H9 (cell line): ENCODE measurements at regions not wholly inside any gene's neighbourhood (a gene's known extent, or its start where the extent isn't known, plus 50 kb on each side); places are given as distances from the start of the nearest gene placed in this dataset.

Experiments
- DNase-seq: peaks from one replicate; pipeline ENCODE4 v3.0.0-alpha.2; 2017
- H2AFZ ChIP-seq: one replicate; pipeline ENCODE4 v1.6.1; 2013; ENCODE audit warnings: mild to moderate bottlenecking, low read length, control low read depth, moderate library complexity
- H2AK5ac ChIP-seq: 2 replicates; pipeline ENCODE4 v1.6.1; 2013; ENCODE audit warnings: low read length, control low read depth, mixed read lengths; ENCODE audit not compliant: insufficient read length
- H2BK120ac ChIP-seq: one replicate; pipeline ENCODE4 v1.6.1; 2013; ENCODE audit warnings: low read depth, mild to moderate bottlenecking, low read length, control low read depth, inconsistent platforms; ENCODE audit not compliant: poor library complexity, severe bottlenecking
- H2BK12ac ChIP-seq: 2 replicates; pipeline ENCODE4 v1.6.1; 2013; ENCODE audit warnings: low read length, control low read depth, mixed read lengths, low read depth; ENCODE audit not compliant: insufficient read length
- H2BK15ac ChIP-seq: 2 replicates; pipeline ENCODE4 v1.6.1; 2013; ENCODE audit warnings: low read depth, low read length, control low read depth
- H2BK20ac ChIP-seq: one replicate; pipeline ENCODE4 v1.6.1; 2013; ENCODE audit warnings: low read depth, mild to moderate bottlenecking, low read length, control low read depth, inconsistent platforms; ENCODE audit not compliant: poor library complexity, severe bottlenecking
- H2BK5ac ChIP-seq: 2 replicates; pipeline ENCODE4 v1.6.1; 2013; ENCODE audit warnings: low read length, control low read depth, mixed read lengths; ENCODE audit not compliant: insufficient read length
- H3K14ac ChIP-seq: 2 replicates; pipeline ENCODE4 v1.6.1; 2013; ENCODE audit warnings: low read length, control low read depth; ENCODE audit not compliant: insufficient read depth
- H3K18ac ChIP-seq: 2 replicates; pipeline ENCODE4 v1.6.1; 2013; ENCODE audit warnings: low read depth, mild to moderate bottlenecking, mixed read lengths, low read length, control low read depth; ENCODE audit not compliant: insufficient read length
- H3K23ac ChIP-seq: 2 replicates; pipeline ENCODE4 v1.6.1; 2013; ENCODE audit warnings: low read length, control low read depth, mixed read lengths, low read depth; ENCODE audit not compliant: insufficient read length
- H3K23me2 ChIP-seq: 2 replicates; pipeline ENCODE4 v1.6.1; 2013; ENCODE audit warnings: low read depth, mild to moderate bottlenecking, mixed read lengths, low read length, control low read depth; ENCODE audit not compliant: insufficient read length, poor library complexity, severe bottlenecking
- H3K27ac ChIP-seq: 2 replicates; pipeline ENCODE4 v1.5.1; 2013; ENCODE audit warnings: low read length, control low read depth, mixed read lengths, low read depth; ENCODE audit not compliant: insufficient read length
- H3K27me3 ChIP-seq: 2 replicates; pipeline ENCODE4 v1.6.1; 2013; ENCODE audit warnings: low read length, control low read depth, inconsistent platforms; ENCODE audit not compliant: insufficient read depth
- H3K4ac ChIP-seq: 2 replicates; pipeline ENCODE4 v1.6.1; 2013; ENCODE audit warnings: low read depth, mild to moderate bottlenecking, control low read depth, inconsistent platforms, low read length, moderate library complexity
- H3K4me1 ChIP-seq: 2 replicates; pipeline ENCODE4 v1.6.1; 2013; ENCODE audit warnings: low read length, control low read depth, inconsistent platforms; ENCODE audit not compliant: insufficient read depth
- H3K4me2 ChIP-seq: 2 replicates; pipeline ENCODE4 v1.6.1; 2013; ENCODE audit warnings: low read length, control low read depth, mixed read lengths; ENCODE audit not compliant: insufficient read length, insufficient read depth
- H3K56ac ChIP-seq: 2 replicates; pipeline ENCODE4 v1.6.1; 2013; ENCODE audit warnings: low read depth, mild to moderate bottlenecking, mixed read lengths, low read length, control low read depth; ENCODE audit not compliant: insufficient read length
- H3K79me1 ChIP-seq: 2 replicates; pipeline ENCODE4 v1.6.1; 2013; ENCODE audit warnings: low read depth, mild to moderate bottlenecking, moderate library complexity, low read length, control low read depth, inconsistent platforms; ENCODE audit not compliant: insufficient read depth, poor library complexity, severe bottlenecking
- H3K79me2 ChIP-seq: 2 replicates; pipeline ENCODE4 v1.6.1; 2013; ENCODE audit warnings: low read length, control low read depth, inconsistent platforms; ENCODE audit not compliant: insufficient read depth
- H3K9ac ChIP-seq: 2 replicates; pipeline ENCODE4 v1.6.1; 2013; ENCODE audit warnings: low read length, control low read depth, mixed read lengths; ENCODE audit not compliant: insufficient read length; ENCODE audit errors: extremely low read depth
- H3K9me3 ChIP-seq: one replicate; pipeline ENCODE4 v1.6.1; 2013; ENCODE audit warnings: low read depth, low read length, inconsistent platforms; ENCODE audit not compliant: control insufficient read depth
- H3T11ph ChIP-seq: one replicate; pipeline ENCODE4 v1.6.1; 2013; ENCODE audit warnings: mild to moderate bottlenecking, low read length, control low read depth, inconsistent platforms
- H4K20me1 ChIP-seq: one replicate; pipeline ENCODE4 v1.6.1; 2013; ENCODE audit not compliant: control insufficient read depth, insufficient read length, insufficient read depth
- H4K5ac ChIP-seq: 2 replicates; pipeline ENCODE4 v1.6.1; 2013; ENCODE audit warnings: low read depth, mild to moderate bottlenecking, mixed read lengths, low read length, control low read depth; ENCODE audit not compliant: insufficient read length
- H4K8ac ChIP-seq: replicated peaks from 2 replicates; pipeline ENCODE4 v1.6.1; 2013; ENCODE audit warnings: low read length, control low read depth, mixed read lengths, low read depth; ENCODE audit not compliant: insufficient read length
- H4K91ac ChIP-seq: 2 replicates; pipeline ENCODE4 v1.6.1; 2013; ENCODE audit warnings: low read depth, mild to moderate bottlenecking, moderate library complexity, mixed read lengths, low read length, control low read depth; ENCODE audit not compliant: insufficient read length
- H3K27ac Mint-ChIP-seq, 3 experiments: 2 replicates in 2 of 3; 3 replicates in 1 of 3; pipeline ENCODE4 v1.8.0; 2020 to 2021; ENCODE audit warnings: mixed read lengths in 3 of 3, mild to moderate bottlenecking in 1 of 3, moderate library complexity in 1 of 3
- H3K27me3 Mint-ChIP-seq: 2 replicates; pipeline ENCODE4 v1.8.0; 2021; ENCODE audit warnings: low read depth, mild to moderate bottlenecking, moderate library complexity, mixed read lengths
- H3K36me3 Mint-ChIP-seq, 3 experiments: 2 replicates in 2 of 3; 3 replicates in 1 of 3; pipeline ENCODE4 v1.8.0; 2020 to 2021; ENCODE audit warnings: low read depth in 3 of 3, mixed read lengths in 3 of 3; ENCODE audit not compliant: insufficient read depth in 1 of 3
- H3K4me1 Mint-ChIP-seq, 2 experiments: 2 replicates each; pipeline ENCODE4 v1.8.0; 2020; ENCODE audit warnings: mixed read lengths in 2 of 2
- H3K4me3 Mint-ChIP-seq, 2 experiments: 2 replicates in 1 of 2; 3 replicates in 1 of 2; pipeline ENCODE4 v1.8.0; 2020 to 2021; ENCODE audit warnings: mild to moderate bottlenecking in 2 of 2, mixed read lengths in 2 of 2, moderate library complexity in 1 of 2
- H3K9me3 Mint-ChIP-seq, 2 experiments: 2 replicates in 1 of 2; 3 replicates in 1 of 2; pipeline ENCODE4 v1.8.0; 2020; ENCODE audit warnings: mild to moderate bottlenecking in 2 of 2, mixed read lengths in 2 of 2, moderate library complexity in 1 of 2
- CTCF ChIP-seq: fragments of 200-600 bp; sonication (generic); conservative IDR thresholded peaks from 3 replicates; pipeline ENCODE4 v1.8.0; 2021; ENCODE audit warnings: antibody characterized with exemption, mild to moderate bottlenecking
- WGBS: extraction: QIAGEN DNeasy Blood & Tissue Kit; methylation state at CpG from one replicate; pipeline ENCODE4 v1.1.7; 2013; ENCODE audit warnings: missing lambda C conversion rate, low lambda C conversion rate, mixed read lengths; ENCODE audit not compliant: insufficient read length; ENCODE audit errors: extremely low coverage; 5-methylcytosine and 5-hydroxymethylcytosine counted together

- Histone ChIP-seq H3K23ac (no peak overlapping the region), H3K56ac (no peak overlapping the region), H2BK120ac (no peak overlapping the region), H3K9me3 (no peaks in the 10 kb centered on the region), H3K9ac (no peak overlapping the region), H4K91ac (no peak overlapping the region), H3K14ac (no peak overlapping the region), H4K20me1 (no peaks in the 10 kb centered on the region), H2BK5ac (no peak overlapping the region), H3K4me1 (no peaks in the 10 kb centered on the region), H2AFZ (no peak overlapping the region), H3T11ph (no peak overlapping the region), H4K5ac (no peak overlapping the region), H3K27me3 (no peaks in the 10 kb centered on the region; the same call in 1 of the 2 replicates), H3K18ac (no peak overlapping the region), H2BK15ac (no peak overlapping the region), H2BK20ac (no peak overlapping the region), H2AK5ac (no peak overlapping the region), H3K4me2 (no peak overlapping the region), H3K23me2 (no peaks in the 10 kb centered on the region), H3K79me1 (no peaks in the 10 kb centered on the region), H2BK12ac (no peak overlapping the region), H4K8ac (no peak overlapping the region), H3K27ac (no peak overlapping the region), H3K79me2 (no peaks in the 10 kb centered on the region), H3K4ac (no peak overlapping the region)
- no peak for DNase-seq
- no peaks in the 10 kb centered on the region; a peak in 1 of 5 replicates for H3K9me3 Mint-ChIP-seq
- H3K36me3 Mint-ChIP-seq: no peaks in the 10 kb centered on the region
- no peak overlapping the region for H3K27ac Mint-ChIP-seq
- no peaks in the 10 kb centered on the region; the same call in 1 of the 2 replicates for H3K27me3 Mint-ChIP-seq
- H3K4me3 Mint-ChIP-seq: no peak overlapping the region
- TF ChIP-seq CTCF: no peak
- no peaks in the 10 kb centered on the region for H3K4me1 Mint-ChIP-seq
- WGBS: no CpG with 5 or more reads among the region's 4 CpGs
Observed at GRCh38 chr7:47119261-47119865, 462.5 kb downstream of the TNS3 start.
